HG03175 (cell line): ENCODE measurements at regions not wholly inside any gene's neighbourhood (a gene's known extent, or its start where the extent isn't known, plus 50 kb on each side); places are given as distances from the start of the nearest gene placed in this dataset.
"Not testable (repeated sequence)": the region's sequence is repeated elsewhere in the genome, so short reads cannot be mapped to it uniquely, and the experiment has no call there.

Experiments
- ATAC-seq: cut with Tn5 transposase; IDR thresholded peaks from one replicate; pipeline ENCODE4 v1.9.1; 2021; ENCODE audit warnings: mild to moderate bottlenecking, moderate library complexity; ENCODE audit not compliant: unreplicated experiment

GRCh38 chr16:26386096-26386495, 680.6 kb upstream of the C16orf82 start:
- ATAC-seq = no peak

- no peak for ATAC-seq
Measured at GRCh38 chr16:26391833-26392232, 674.9 kb upstream of the C16orf82 start.

GRCh38 chr16:26394409-26394808, 672.3 kb upstream of the C16orf82 start:
- ATAC-seq = no peak

GRCh38 chr16:26395700-26396099, 671.0 kb upstream of the C16orf82 start:
- ATAC-seq = no peak

- ATAC-seq = no peak
Measured at GRCh38 chr16:26396511-26397235, 670.1 kb upstream of the C16orf82 start.

- no peak for ATAC-seq
Measured at GRCh38 chr16:26413780-26414179, 652.9 kb upstream of the C16orf82 start.

GRCh38 chr16:26419458-26419857, 647.3 kb upstream of the C16orf82 start:
- ATAC-seq = not testable (repeated sequence)

- no peak for ATAC-seq
Measured at GRCh38 chr16:26430618-26431017, 636.1 kb upstream of the C16orf82 start.

- ATAC-seq = no peak
Measured at GRCh38 chr16:26433807-26434206, 632.9 kb upstream of the C16orf82 start.

- ATAC-seq = no peak
Measured at GRCh38 chr16:26441178-26441577, 625.5 kb upstream of the C16orf82 start.

- no peak for ATAC-seq
Measured at GRCh38 chr16:26442321-26442720, 624.4 kb upstream of the C16orf82 start.

- no peak for ATAC-seq
Measured at GRCh38 chr16:26447570-26447969, 619.2 kb upstream of the C16orf82 start.

GRCh38 chr16:26453215-26453614, 613.5 kb upstream of the C16orf82 start:
- no peak for ATAC-seq

GRCh38 chr16:26454102-26454501, 612.6 kb upstream of the C16orf82 start:
- ATAC-seq = no peak

GRCh38 chr16:26456074-26456473, 610.7 kb upstream of the C16orf82 start:
- ATAC-seq = no peak

GRCh38 chr16:26457095-26457494, 609.6 kb upstream of the C16orf82 start:
- ATAC-seq = no peak

GRCh38 chr16:26457882-26458281, 608.8 kb upstream of the C16orf82 start:
- no peak for ATAC-seq

GRCh38 chr16:26464576-26465266, 602.0 kb upstream of the C16orf82 start:
- no peak for ATAC-seq

GRCh38 chr16:26474405-26474804, 592.3 kb upstream of the C16orf82 start:
- not testable (repeated sequence) for ATAC-seq

- ATAC-seq = no peak
Measured at GRCh38 chr16:26475596-26475995, 591.1 kb upstream of the C16orf82 start.

- no peak for ATAC-seq
Measured at GRCh38 chr16:26491101-26491670, 575.5 kb upstream of the C16orf82 start.

GRCh38 chr16:26491962-26492361, 574.8 kb upstream of the C16orf82 start:
- ATAC-seq = no peak
